NCI-H2029 (cell line): ENCODE measurements at regions not wholly inside any gene's neighbourhood (a gene's known extent, or its start where the extent isn't known, plus 50 kb on each side); places are given as distances from the start of the nearest gene placed in this dataset.
A peak's percentile ranks its signal among the peaks of the same experiment; 100 is the strongest.
"Not testable (repeated sequence)": the region's sequence is repeated elsewhere in the genome, so short reads cannot be mapped to it uniquely, and the experiment has no call there.

ENCODE experiments used
- DNase-seq: peaks from one replicate; lab custom pipeline; 2025; lab: John Stamatoyannopoulos, UW

GRCh38 chr20:17836303-17836861 is 132.2 kb downstream of the SNX5 start:
- DNase-seq = no peak

DNA sequence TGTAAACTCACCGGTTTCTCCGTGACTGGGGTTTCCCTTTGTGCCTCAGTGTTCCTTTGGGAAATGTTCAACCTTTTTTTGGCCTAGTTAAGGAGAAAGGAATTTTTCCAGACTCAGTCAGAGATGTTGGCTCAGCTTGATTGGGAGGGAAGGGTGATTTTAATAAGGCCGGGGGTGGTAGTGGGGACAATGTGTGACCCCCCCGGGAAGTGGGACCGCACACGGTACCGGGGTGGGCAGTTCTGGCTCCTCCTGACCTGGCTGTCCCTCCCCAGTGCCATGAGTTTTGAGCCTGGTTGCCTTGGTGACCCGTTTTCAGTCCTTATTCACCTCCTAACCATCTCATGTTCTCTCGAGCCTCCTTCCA is 132.7 kb downstream of the SNX5 start:
- DNase-seq = no peak

- no peak for DNase-seq
These were observed 133.2 kb downstream of the SNX5 start for GRCh38 chr20:17835240-17835933.

DNA sequence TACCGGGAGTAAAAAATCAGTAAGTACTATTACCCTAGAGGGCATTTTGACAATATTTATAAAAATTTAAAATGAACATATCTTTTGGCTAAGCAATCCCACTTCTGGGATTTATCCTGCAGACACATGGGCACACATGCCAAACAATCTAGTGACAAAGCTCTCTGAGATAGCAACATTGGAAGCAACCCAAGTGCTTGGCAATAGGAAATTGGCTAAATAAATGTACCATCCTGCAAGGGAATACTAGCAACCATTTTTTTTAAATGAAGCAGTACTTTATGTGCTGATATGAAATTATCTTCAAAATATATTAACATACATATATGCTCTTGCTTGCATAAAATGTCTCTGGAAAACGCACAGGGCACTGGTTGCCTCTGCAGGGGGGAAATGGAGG is 133.8 kb downstream of the SNX5 start:
- peak; percentile 12 for DNase-seq

- no peak for DNase-seq
These were observed 133.4 kb downstream of the BANF2 start for GRCh38 chr20:17833036-17833674.

DNA sequence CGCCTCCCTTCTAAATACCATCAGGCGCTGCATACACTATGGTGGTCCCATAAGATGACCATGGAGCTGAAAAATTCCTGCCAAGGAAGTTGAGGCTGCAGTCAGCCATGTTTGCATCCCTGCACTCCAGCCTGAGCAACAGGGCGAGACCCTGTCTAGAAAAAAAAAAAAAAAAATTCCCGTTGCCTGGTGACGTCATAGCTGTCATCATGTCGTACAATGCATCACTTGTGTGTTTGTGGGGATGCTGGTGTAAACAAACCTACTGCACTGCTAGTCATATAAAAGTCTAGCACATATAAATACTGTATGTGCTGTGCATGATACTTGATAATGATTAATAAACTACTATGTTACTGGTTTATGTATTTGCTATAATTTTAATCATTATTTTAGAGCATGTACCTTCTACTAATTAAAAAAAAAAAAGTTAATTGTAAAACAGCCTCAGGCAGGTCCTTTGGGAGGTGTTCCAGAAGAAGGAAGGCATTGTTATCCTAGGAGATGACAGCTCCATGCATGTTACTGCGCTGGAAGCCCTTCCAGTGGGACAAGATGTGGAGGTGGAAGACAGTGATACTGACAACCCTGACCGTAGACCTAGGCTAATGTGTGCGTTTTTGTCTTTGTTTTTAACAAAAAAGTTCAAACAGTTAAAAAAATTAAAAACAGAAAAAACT is 132.6 kb downstream of the BANF2 start:
- no peak for DNase-seq

- DNase-seq = no peak
These were observed 128.9 kb downstream of the BANF2 start for GRCh38 chr20:17828598-17829144.

- DNase-seq = peak; percentile 16
These were observed 128.2 kb downstream of the BANF2 start for GRCh38 chr20:17827759-17828559.

GRCh38 chr20:17827079-17827478 is 127.3 kb downstream of the BANF2 start:
- DNase-seq = no peak

DNA sequence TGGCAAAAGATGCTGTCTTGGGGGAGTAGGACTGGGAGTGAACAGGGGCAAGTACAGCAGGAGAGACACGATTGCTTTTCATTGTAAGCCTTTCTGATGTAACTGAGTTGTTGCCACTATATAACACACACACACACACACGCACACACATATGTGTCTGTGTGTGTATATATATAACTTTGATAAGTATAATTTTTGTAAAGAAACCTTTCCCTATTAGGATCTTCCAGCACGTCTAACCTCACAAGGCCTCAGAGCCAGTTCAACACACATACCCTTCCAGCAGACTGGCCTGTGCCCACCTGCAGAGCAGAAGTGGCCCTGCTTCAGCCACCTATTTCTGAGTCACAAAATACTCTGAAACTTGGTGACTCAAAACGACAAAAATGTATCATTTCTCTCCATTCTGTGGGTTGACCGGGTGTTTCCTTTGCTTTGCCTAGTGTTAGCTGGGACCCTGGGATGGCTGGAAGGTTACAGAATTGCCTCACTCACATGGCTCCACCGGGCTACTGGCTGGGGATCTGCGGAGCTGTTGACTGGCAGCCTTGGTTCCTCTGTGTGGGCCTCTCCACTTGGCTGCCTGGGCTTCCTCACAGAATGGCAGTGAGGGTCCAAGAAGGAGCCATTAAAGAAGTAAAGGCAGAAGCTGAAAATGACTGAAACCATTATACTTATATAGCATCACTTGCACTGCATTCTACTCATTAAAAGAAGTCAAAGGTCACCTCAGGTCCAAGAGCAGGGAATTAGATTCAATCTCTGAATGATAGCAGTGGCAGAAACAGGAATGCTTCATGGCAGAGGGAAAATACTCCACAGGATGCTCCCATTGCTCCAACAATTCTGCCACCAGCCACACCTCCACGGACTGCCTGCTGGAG is 126.4 kb downstream of the BANF2 start:
- DNase-seq = no peak

DNA sequence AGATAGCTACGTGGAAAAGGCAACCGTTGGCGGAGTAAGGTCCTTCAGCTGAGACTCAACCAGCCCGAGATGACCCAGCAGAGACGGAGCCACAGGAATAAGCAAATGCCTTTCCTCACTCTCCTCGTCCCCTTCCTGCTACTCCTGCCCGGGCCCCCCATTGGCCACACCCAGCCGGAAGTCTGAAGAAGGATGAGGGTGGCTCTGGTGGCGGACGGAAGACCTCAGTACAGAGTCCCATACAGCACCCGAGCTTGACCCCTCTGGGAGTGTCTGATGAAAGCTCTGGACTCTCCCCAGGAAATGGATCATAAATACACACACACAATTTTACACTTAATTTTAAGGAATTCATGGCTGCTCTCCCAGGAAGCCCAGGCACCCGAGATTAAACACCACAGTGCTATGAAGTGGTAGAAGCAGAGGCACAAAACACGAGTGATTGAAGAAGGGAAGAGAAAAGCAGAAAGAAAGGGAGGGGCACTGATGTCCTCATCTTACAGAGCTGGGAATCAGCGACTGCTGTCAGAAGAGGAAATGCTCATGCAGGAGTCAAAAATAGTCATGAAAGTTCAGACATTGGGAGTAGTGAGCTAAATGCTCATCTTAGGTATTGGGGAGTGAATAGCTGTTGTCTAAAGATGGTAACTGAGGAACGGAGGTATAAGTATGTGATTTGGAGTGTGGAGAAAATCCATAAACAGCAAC is 125.6 kb downstream of the BANF2 start:
- DNase-seq = no peak

DNA sequence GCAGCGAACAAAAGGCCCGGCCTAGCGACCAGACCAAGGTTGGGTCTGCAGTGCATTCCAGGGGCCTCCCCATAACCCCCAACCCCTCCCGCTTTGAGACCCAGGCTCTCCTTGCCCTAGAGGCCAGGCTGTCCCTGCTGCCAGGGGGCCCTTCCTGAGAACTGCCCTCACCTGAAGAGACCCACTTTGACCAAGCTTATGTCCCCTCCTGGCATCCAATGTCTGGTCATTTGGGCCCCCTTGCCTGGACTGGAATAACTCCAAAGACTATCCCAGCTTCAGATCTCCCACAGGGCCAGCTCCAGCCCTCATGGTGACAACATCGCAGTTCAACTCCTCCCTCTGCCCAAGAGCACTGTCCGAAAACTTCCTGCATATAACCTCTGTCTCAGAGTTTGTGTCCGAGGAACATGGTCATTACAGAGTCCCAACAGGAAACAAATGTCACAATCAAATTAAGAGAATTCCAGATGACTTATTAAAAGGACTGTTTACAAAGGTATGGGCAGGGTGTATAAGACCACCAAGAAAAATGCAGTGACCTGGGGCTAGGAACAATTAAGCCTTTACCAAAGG is 125.0 kb downstream of the BANF2 start:
- no peak for DNase-seq

- DNase-seq = no peak
These were observed 123.8 kb downstream of the BANF2 start for GRCh38 chr20:17823409-17824144.

DNA sequence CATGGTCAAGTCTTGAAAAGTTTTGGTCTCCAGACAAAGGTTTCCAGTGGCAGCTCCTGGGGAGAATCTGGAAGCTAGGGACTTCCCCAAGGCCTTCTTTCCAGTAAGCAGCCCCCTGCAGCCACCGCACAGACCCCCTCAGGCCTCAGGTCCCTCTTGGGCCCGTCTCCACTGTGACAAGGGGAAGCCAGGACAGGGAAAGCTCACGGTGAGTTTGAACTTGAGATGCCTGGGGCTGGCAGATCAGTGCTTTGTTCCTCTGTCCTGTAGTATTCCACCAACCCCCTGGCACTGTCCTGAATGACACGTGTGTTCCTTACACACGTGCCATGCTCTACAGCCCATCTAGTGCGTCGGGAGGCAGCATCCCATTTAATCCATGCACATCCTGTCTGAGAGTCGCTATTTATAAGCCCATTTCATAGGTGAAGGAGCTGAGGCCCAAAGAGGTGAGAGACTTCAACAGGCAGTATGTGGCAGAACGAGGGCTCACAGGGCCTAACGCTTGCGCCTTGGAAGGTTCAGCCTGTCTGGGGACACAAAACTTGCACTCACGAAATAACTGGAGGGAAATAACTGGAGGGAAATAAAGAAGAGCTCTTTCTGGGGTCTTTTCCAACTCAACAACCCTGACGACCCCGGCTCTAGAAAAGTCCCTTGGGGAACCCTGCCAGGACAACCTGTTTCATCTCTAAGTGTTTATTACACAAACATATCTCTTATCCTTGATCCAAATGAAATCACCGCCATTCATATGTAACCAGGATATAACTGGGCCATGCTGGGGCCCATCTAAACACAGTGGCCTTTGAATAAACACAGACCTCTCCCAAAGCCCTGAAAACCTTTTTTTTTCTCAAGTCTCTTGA is 123.0 kb downstream of the BANF2 start:
- no peak for DNase-seq

GRCh38 chr20:17822039-17822438 is 122.3 kb downstream of the BANF2 start:
- no peak for DNase-seq

DNA sequence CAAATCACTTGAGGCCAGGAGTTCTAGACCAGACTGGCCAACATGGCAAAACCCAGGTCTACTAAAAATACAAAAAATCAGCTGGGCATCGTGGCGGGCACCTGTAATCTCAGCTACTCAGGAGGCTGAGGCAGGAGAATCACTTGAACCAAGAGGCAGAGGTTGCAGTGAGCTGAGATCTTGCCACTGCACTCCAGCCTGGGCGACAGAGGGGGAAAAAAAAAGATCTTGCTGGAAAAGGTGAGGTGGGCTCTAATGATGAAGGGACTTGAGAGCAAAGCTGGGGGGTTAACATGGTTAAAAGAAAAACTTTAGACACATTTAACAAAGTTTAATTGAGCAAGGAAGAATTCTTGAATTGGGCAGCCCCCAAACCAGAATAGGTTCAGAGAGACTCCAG is 121.8 kb downstream of the BANF2 start:
- not testable (repeated sequence) for DNase-seq

DNA sequence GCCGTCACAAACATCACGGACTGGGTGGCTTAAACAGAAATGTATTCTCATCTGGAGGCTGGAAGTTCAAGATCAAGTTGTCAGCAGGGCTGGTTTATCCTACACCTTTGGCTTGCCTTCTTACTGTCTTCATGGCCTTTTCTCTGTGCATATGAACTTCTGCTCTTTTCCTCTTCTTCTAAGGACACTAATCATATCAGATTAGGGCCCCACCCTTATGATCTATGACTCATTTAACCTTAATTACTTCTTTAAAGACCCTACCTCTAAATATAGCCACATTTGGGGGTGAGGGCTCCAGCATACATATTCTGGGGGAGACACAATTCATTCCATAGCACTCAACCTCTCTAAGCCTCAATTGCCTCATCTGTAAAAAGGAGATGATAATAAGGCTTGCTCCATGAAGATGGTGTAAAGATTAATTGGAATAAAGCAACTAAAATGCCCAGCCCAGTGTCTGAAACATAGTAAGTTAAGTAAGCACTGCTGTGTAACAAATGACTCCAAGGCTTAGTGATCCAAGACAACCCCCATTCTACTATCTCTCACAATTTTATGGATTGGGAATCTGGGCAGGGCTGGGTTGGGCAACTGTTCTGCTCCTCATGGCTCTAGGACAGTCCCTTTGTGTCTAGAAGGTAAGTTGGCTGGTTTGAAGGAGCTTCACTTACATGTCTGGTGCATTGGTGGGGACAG is 119.8 kb downstream of the BANF2 start:
- DNase-seq = no peak

GRCh38 chr20:17818187-17818586 is 118.4 kb downstream of the BANF2 start:
- DNase-seq = no peak
